ENCODE measurements at regions not wholly inside any gene's neighbourhood (a gene's known extent, or its start where the extent isn't known, plus 50 kb on each side); places are given as distances from the start of the nearest gene placed in this dataset.

DNA sequence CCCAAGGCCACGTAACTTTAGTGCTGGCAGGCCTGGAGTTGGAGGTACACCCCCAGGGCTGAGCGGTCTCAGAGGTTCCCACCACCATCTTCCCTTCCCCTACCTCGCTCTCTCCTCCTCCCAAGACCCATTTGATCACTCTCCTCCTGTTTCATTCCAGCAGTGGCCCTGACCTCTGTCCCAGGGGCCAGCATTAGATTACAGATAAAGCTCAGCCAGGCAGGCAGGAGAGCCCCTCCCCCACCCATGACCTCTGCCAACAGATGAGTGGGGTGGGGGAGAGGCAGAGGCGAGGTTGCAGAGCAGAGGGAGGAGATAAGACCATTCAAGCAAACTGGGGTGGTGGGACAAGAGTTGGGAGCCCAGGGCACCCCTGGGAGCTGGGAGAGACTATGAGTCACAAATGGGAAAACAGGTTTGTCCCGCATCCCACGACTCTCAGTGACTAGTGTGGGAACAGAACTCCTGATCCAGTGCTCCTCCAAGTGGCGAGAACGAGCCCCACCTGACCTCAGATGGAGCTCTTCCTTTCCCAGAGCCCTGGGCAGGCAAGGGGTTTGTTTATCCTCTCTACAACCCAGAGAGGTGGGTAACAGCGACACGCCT lies 367.9 kb downstream of the MN1 start:
- TF ChIP-seq, protein P1, sequence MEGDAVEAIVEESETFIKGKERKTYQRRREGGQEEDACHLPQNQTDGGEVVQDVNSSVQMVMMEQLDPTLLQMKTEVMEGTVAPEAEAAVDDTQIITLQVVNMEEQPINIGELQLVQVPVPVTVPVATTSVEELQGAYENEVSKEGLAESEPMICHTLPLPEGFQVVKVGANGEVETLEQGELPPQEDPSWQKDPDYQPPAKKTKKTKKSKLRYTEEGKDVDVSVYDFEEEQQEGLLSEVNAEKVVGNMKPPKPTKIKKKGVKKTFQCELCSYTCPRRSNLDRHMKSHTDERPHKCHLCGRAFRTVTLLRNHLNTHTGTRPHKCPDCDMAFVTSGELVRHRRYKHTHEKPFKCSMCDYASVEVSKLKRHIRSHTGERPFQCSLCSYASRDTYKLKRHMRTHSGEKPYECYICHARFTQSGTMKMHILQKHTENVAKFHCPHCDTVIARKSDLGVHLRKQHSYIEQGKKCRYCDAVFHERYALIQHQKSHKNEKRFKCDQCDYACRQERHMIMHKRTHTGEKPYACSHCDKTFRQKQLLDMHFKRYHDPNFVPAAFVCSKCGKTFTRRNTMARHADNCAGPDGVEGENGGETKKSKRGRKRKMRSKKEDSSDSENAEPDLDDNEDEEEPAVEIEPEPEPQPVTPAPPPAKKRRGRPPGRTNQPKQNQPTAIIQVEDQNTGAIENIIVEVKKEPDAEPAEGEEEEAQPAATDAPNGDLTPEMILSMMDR (IDR thresholded peaks at IDR 0.05 in 4 of 5, conservative IDR thresholded peaks at IDR 0.05 in 1 of 5): no peak
- TF ChIP-seq POLR2A (IDR thresholded peaks at IDR 0.05): no peak

Measured in gastrocnemius medialis (tissue), 4 donors.